ENCODE measurements at regions not wholly inside any gene's neighbourhood (a gene's known extent, or its start where the extent isn't known, plus 50 kb on each side); places are given as distances from the start of the nearest gene placed in this dataset.
"Not testable (repeated sequence)": the region's sequence is repeated elsewhere in the genome, so short reads cannot be mapped to it uniquely, and the experiment has no call there.

GRCh38 chr7:76912011-76912814, 119.9 kb downstream of the SPDYE17 start:
- TF ChIP-seq CTCF, POLR2AphosphoS5 (IDR thresholded peaks at IDR 0.05): not testable (repeated sequence)
